OCI-LY3 (cell line): ENCODE measurements at regions not wholly inside any gene's neighbourhood (a gene's known extent, or its start where the extent isn't known, plus 50 kb on each side); places are given as distances from the start of the nearest gene placed in this dataset.

Experiments used
- H2AFZ ChIP-seq: fragments of 200-600, 300-600 bp; shearing (Covaris generic); 2 replicates; pipeline ENCODE4 v1.6.0; 2014; ENCODE audit warnings: antibody characterized with exemption, low read depth, low read length
- H3K27ac ChIP-seq: fragments of 200-600, 300-600 bp; sonication (generic); 2 replicates; pipeline ENCODE4 v1.5.1; 2014; ENCODE audit warnings: mild to moderate bottlenecking, low read length, moderate library complexity, mixed read lengths
- H3K27me3 ChIP-seq: fragments of 200-600, 300-600 bp; sonication (generic); 2 replicates; pipeline ENCODE4 v1.6.1; 2014; ENCODE audit warnings: low read depth, low read length, mixed read lengths
- H3K36me3 ChIP-seq: fragments of 200-600, 300-600 bp; sonication (generic); replicated peaks from 2 replicates; pipeline ENCODE3; 2014; ENCODE audit warnings: low read depth, low read length, mixed read lengths
- H3K4me1 ChIP-seq: fragments of 300-600, 200-600 bp; sonication (generic); 2 replicates; pipeline ENCODE4 v1.6.1; 2014; ENCODE audit warnings: low read length, mixed read lengths
- H3K4me2 ChIP-seq: fragments of 200-600, 300-600 bp; sonication (generic); 2 replicates; pipeline ENCODE4 v1.6.1; 2014; ENCODE audit warnings: low read length, mixed read lengths
- H3K4me3 ChIP-seq: fragments of 300-600, 200-600 bp; sonication (generic); 2 replicates; pipeline ENCODE4 v1.5.1; 2014; ENCODE audit warnings: antibody characterized with exemption, mild to moderate bottlenecking, low read length, moderate library complexity
- H3K79me2 ChIP-seq: fragments of 300-600, 200-600 bp; shearing (Covaris generic); 2 replicates; pipeline ENCODE4 v1.6.1; 2014; ENCODE audit warnings: mild to moderate bottlenecking, low read length, mixed read lengths
- H3K9ac ChIP-seq: fragments of 300-600, 200-600 bp; shearing (Covaris generic); 2 replicates; pipeline ENCODE4 v1.6.0; 2014; ENCODE audit warnings: mild to moderate bottlenecking, low read length, moderate library complexity
- H3K9me3 ChIP-seq: fragments of 200-600, 300-600 bp; shearing (Covaris generic); 2 replicates; pipeline ENCODE4 v1.6.1; 2014; ENCODE audit warnings: low read length, mixed read lengths; ENCODE audit not compliant: insufficient read depth
- H4K20me1 ChIP-seq: fragments of 200-600, 300-600 bp; sonication (generic); 2 replicates; pipeline ENCODE4 v1.6.1; 2016; ENCODE audit warnings: low read length, mixed read lengths; ENCODE audit not compliant: insufficient read depth
- EZH2phosphoT487 ChIP-seq: fragments of 200-600 bp; shearing (Covaris generic); IDR thresholded peaks from 2 replicates; pipeline ENCODE4 v1.6.1; 2018; ENCODE audit warnings: antibody characterized with exemption, mixed run types, low read depth
- TF ChIP-seq, protein P1 (sequence below): fragments of 200-600, 300-600 bp; sonication (generic); IDR thresholded peaks from 2 replicates; pipeline ENCODE4 v1.5.1; 2014; ENCODE audit warnings: antibody characterized with exemption, low read length, low read depth

GRCh38 chr5:174376726-174377373, 331.3 kb downstream of the NSG2 start:
- Histone ChIP-seq H3K9ac (no peak overlapping the region), H3K4me2 (no peak overlapping the region), H3K79me2 (no peaks in the 10 kb centered on the region), H3K27ac (no peak overlapping the region), H2AFZ (no peak overlapping the region), H3K4me3 (no peak overlapping the region), H3K4me1 (no peaks in the 10 kb centered on the region), H3K36me3 (no peaks in the 10 kb centered on the region), H4K20me1 (no peaks in the 10 kb centered on the region), H3K9me3 (no peaks in the 10 kb centered on the region), H3K27me3 (peaks cover 16% of the 10 kb centered on the region)
- TF ChIP-seq, protein P1, sequence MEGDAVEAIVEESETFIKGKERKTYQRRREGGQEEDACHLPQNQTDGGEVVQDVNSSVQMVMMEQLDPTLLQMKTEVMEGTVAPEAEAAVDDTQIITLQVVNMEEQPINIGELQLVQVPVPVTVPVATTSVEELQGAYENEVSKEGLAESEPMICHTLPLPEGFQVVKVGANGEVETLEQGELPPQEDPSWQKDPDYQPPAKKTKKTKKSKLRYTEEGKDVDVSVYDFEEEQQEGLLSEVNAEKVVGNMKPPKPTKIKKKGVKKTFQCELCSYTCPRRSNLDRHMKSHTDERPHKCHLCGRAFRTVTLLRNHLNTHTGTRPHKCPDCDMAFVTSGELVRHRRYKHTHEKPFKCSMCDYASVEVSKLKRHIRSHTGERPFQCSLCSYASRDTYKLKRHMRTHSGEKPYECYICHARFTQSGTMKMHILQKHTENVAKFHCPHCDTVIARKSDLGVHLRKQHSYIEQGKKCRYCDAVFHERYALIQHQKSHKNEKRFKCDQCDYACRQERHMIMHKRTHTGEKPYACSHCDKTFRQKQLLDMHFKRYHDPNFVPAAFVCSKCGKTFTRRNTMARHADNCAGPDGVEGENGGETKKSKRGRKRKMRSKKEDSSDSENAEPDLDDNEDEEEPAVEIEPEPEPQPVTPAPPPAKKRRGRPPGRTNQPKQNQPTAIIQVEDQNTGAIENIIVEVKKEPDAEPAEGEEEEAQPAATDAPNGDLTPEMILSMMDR: no peak
- TF ChIP-seq EZH2phosphoT487: no peak

DNA sequence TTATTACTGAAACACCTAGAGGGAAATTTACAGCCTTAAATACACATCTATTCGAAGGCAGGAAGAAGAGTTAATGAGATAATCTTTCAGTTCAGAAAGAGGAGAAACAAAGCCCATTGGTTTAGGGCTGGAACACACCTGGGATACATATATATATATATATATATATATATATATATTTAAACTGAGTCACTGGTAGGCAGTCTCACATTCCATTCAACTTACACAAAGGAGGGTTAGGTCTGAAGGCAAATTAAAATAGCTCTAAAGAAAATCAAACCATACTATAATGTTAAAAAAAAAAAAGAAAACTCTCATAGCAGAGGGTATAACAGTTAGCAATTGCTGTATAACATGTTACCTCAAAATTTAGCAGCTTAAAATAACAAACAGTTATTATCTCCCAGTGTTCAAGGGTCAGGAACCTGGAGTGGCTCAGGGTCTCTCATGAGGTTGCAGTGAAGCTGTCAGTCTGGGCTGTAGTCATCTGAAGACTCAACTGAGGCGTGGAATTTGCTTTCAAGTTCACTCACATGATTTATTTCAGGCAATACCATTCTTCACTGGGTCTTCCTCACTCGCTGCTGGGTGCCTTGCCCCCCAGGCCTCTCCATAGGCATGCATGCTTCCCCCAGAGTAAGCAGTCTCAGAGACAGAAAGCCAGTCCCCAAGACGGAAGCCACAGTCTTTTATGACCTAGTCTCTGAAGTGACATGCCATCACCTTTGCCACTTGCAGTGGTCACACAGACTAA, 332.8 kb downstream of the NSG2 start:
- Histone ChIP-seq H3K9ac (no peak overlapping the region), H3K4me1 (no peaks in the 10 kb centered on the region), H3K9me3 (no peaks in the 10 kb centered on the region), H3K27me3 (peaks cover 16% of the 10 kb centered on the region), H3K36me3 (no peaks in the 10 kb centered on the region), H3K4me3 (no peak overlapping the region), H3K27ac (no peak overlapping the region), H3K4me2 (no peak overlapping the region), H3K79me2 (no peaks in the 10 kb centered on the region), H4K20me1 (no peaks in the 10 kb centered on the region), H2AFZ (no peak overlapping the region)
- no peak for TF ChIP-seq EZH2phosphoT487
- TF ChIP-seq, protein P1: no peak

GRCh38 chr5:174380311-174380710, 334.8 kb downstream of the NSG2 start:
- H3K4me1 ChIP-seq: no peaks in the 10 kb centered on the region
- H2AFZ ChIP-seq: no peak overlapping the region
- H3K9ac ChIP-seq: no peak overlapping the region
- TF ChIP-seq EZH2phosphoT487: no peak
- TF ChIP-seq, protein P1: no peak
- no peak overlapping the region for H3K4me2 ChIP-seq
- no peaks in the 10 kb centered on the region for H3K79me2 ChIP-seq
- no peaks in the 10 kb centered on the region for H3K9me3 ChIP-seq
- no peak overlapping the region for H3K4me3 ChIP-seq
- H3K36me3 ChIP-seq: no peaks in the 10 kb centered on the region
- no peak overlapping the region for H3K27ac ChIP-seq
- H3K27me3 ChIP-seq: peaks cover 20% of the 10 kb centered on the region
- H4K20me1 ChIP-seq: no peaks in the 10 kb centered on the region

DNA sequence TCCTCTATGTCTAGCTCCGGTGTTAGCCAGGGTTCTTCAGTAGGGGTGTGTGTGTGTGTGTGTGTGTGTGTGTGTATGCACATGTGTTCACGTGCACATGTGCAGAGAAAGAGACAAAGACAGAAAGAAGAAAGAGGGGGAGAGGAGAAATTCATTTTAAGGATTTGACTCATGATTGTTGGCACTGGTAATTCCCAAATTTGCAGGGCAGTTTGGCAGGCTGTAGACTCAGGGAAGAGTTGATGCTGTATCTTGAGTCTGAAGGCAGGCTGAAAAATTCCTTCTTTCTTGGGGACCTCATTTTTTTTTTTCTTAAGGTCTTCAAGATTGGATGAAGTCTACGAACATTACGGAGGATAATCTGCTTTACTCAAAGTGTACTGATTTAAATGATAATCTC, 335.7 kb downstream of the NSG2 start:
- Histone ChIP-seq H3K36me3 (no peaks in the 10 kb centered on the region), H3K4me1 (no peaks in the 10 kb centered on the region), H3K4me3 (no peak overlapping the region), H3K4me2 (no peak overlapping the region), H3K9ac (no peak overlapping the region), H2AFZ (no peak overlapping the region), H4K20me1 (no peaks in the 10 kb centered on the region), H3K79me2 (no peaks in the 10 kb centered on the region), H3K27ac (no peak overlapping the region), H3K9me3 (no peaks in the 10 kb centered on the region), H3K27me3 (peaks cover 23% of the 10 kb centered on the region)
- TF ChIP-seq, protein P1: no peak
- TF ChIP-seq EZH2phosphoT487: no peak
